NCI-H2227 (cell line): ENCODE measurements at regions not wholly inside any gene's neighbourhood (a gene's known extent, or its start where the extent isn't known, plus 50 kb on each side); places are given as distances from the start of the nearest gene placed in this dataset.
"Not testable (repeated sequence)": the region's sequence is repeated elsewhere in the genome, so short reads cannot be mapped to it uniquely, and the experiment has no call there.

Experiments used
- DNase-seq: peaks from one replicate; lab custom pipeline; 2025; ENCODE audit not compliant: unreplicated experiment; lab: John Stamatoyannopoulos, UW

GRCh38 chr20:2203436-2203835, 92.4 kb upstream of the TGM3 start:
- no peak for DNase-seq

GRCh38 chr20:2204021-2204420, 91.8 kb upstream of the TGM3 start:
- no peak for DNase-seq

- peak; percentile 86 for DNase-seq
Observed at GRCh38 chr20:2206957-2207769, 88.6 kb upstream of the TGM3 start.

- DNase-seq = no peak
Observed at GRCh38 chr20:2207770-2208097, 88.1 kb upstream of the TGM3 start.

GRCh38 chr20:2208897-2209296, 86.9 kb upstream of the TGM3 start:
- no peak for DNase-seq

GRCh38 chr20:2210646-2211552, 84.9 kb upstream of the TGM3 start:
- DNase-seq = no peak

GRCh38 chr20:2212456-2213015, 83.3 kb upstream of the TGM3 start:
- no peak for DNase-seq

GRCh38 chr20:2213401-2213800, 82.4 kb upstream of the TGM3 start:
- DNase-seq = no peak

- no peak for DNase-seq
Observed at GRCh38 chr20:2217857-2218539, 77.8 kb upstream of the TGM3 start.

GRCh38 chr20:2219481-2220006, 76.3 kb upstream of the TGM3 start:
- DNase-seq = no peak

- DNase-seq = no peak
Observed at GRCh38 chr20:2220298-2220697, 75.5 kb upstream of the TGM3 start.

- no peak for DNase-seq
Observed at GRCh38 chr20:2221921-2222320, 73.9 kb upstream of the TGM3 start.

GRCh38 chr20:2223558-2224367, 72.0 kb upstream of the TGM3 start:
- no peak for DNase-seq

GRCh38 chr20:2224368-2224639, 71.5 kb upstream of the TGM3 start:
- no peak for DNase-seq

GRCh38 chr20:2227285-2227684, 68.5 kb upstream of the TGM3 start:
- not testable (repeated sequence) for DNase-seq

- no peak for DNase-seq
Observed at GRCh38 chr20:2227861-2228260, 67.9 kb upstream of the TGM3 start.

GRCh38 chr20:2228926-2229325, 66.9 kb upstream of the TGM3 start:
- no peak for DNase-seq

- DNase-seq = no peak
Observed at GRCh38 chr20:2230726-2231488, 64.9 kb upstream of the TGM3 start.

GRCh38 chr20:2231701-2232100, 64.1 kb upstream of the TGM3 start:
- no peak for DNase-seq
